22Rv1 (cell line): ENCODE measurements at regions not wholly inside any gene's neighbourhood (a gene's known extent, or its start where the extent isn't known, plus 50 kb on each side); places are given as distances from the start of the nearest gene placed in this dataset.
"Not testable (repeated sequence)": the region's sequence is repeated elsewhere in the genome, so short reads cannot be mapped to it uniquely, and the experiment has no call there.

ENCODE experiments used
- ZFX ChIP-seq: fragments of 450-650 bp; IDR thresholded peaks from 2 replicates; pipeline ENCODE4 v1.6.1; 2017; ENCODE audit warnings: antibody characterized with exemption, borderline replicate concordance
- TF ChIP-seq, protein P1 (sequence below): fragments of 450-650 bp; IDR thresholded peaks from 2 replicates; pipeline ENCODE4 v1.5.1; 2017; ENCODE audit warnings: mild to moderate bottlenecking

DNA sequence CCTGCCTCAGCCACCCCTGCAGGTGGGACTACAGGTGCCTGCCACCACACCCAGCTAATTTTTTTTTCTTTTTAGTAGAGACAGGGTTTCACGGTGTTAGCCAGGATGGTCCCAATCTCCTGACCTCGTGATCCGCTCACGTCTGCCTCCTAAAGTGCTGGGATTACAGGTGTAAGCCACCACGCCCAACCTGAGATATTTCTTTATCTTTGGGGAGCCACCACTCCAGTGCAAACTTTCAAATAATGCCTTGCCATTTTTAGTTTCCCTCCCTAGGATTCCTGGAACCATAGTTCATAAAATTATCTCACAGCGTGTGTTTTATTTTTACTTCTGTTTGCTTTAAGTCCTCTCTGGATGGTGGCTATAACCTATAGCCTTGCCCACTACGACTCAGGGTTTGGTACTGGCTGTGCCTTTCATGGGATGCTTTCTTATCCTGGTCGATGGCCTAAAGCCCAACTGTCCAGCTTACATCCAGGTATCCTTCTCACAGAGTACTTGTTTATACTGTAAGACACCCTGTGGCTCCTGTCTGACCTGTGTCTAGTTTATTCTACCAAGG lies 374.7 kb upstream of the NPAP1 start:
- TF ChIP-seq, protein P1, sequence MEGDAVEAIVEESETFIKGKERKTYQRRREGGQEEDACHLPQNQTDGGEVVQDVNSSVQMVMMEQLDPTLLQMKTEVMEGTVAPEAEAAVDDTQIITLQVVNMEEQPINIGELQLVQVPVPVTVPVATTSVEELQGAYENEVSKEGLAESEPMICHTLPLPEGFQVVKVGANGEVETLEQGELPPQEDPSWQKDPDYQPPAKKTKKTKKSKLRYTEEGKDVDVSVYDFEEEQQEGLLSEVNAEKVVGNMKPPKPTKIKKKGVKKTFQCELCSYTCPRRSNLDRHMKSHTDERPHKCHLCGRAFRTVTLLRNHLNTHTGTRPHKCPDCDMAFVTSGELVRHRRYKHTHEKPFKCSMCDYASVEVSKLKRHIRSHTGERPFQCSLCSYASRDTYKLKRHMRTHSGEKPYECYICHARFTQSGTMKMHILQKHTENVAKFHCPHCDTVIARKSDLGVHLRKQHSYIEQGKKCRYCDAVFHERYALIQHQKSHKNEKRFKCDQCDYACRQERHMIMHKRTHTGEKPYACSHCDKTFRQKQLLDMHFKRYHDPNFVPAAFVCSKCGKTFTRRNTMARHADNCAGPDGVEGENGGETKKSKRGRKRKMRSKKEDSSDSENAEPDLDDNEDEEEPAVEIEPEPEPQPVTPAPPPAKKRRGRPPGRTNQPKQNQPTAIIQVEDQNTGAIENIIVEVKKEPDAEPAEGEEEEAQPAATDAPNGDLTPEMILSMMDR, result not testable (repeated sequence)
- not testable (repeated sequence) for TF ChIP-seq ZFX
